Stimulated activated naive CD8-positive, alpha-beta T cell treated with anti-CD3 and anti-CD28 coated beads, Interleukin-15, amount 100 ng/mL, for 72 hours (primary cell): ENCODE measurements at regions not wholly inside any gene's neighbourhood (a gene's known extent, or its start where the extent isn't known, plus 50 kb on each side); places are given as distances from the start of the nearest gene placed in this dataset.

Experiments
- ATAC-seq: fragments of 150-1000 bp; cut with Tn5 transposase; 2 replicates; pipeline ENCODE4 v1.10.0; 2021; ENCODE audit warnings: mild to moderate bottlenecking, moderate library complexity
- DNase-seq, 2 donors: peaks; one replicate each; pipeline ENCODE4 v3.0.0; 2021 to 2022
- H3K27ac Mint-ChIP-seq, 2 donors: one replicate each; pipeline ENCODE4 v1.8.0; 2022; ENCODE audit warnings: mild to moderate bottlenecking in 2 of 2, mixed read lengths in 2 of 2, moderate library complexity in 2 of 2
- H3K27me3 Mint-ChIP-seq: one replicate; pipeline ENCODE4 v1.8.0; 2022; ENCODE audit warnings: mixed read lengths
- H3K4me1 Mint-ChIP-seq: one replicate; pipeline ENCODE4 v1.8.0; 2022; ENCODE audit warnings: mild to moderate bottlenecking, mixed read lengths
- H3K4me3 Mint-ChIP-seq, 2 donors: one replicate each; pipeline ENCODE4 v1.8.0; 2022; ENCODE audit warnings: mild to moderate bottlenecking in 2 of 2, mixed read lengths in 2 of 2, moderate library complexity in 1 of 2
- H3K9me3 Mint-ChIP-seq, 2 donors: one replicate each; pipeline ENCODE4 v1.8.0; 2022; ENCODE audit warnings: mixed read lengths in 2 of 2

- no peak for DNase-seq
- no peak overlapping the region for H3K27ac Mint-ChIP-seq
- peaks cover 14% of the 10 kb centered on the region for H3K27me3 Mint-ChIP-seq
- no peak overlapping the region for H3K4me3 Mint-ChIP-seq
- H3K4me1 Mint-ChIP-seq, result no peaks in the 10 kb centered on the region
- H3K9me3 Mint-ChIP-seq, result no peaks in the 10 kb centered on the region
- no peak for ATAC-seq
Measured at GRCh38 chr1:115430441-115431158, 92.6 kb upstream of the NGF start.

GRCh38 chr1:115429884-115430283 lies 91.8 kb upstream of the NGF start:
- Mint-ChIP-seq H3K4me1 (no peaks in the 10 kb centered on the region), H3K9me3 (no peaks in the 10 kb centered on the region), H3K27ac (peak overlapping the region in 1 of 2 donors; percentile 2), H3K27me3 (peaks cover 14% of the 10 kb centered on the region), H3K4me3 (no peak overlapping the region)
- DNase-seq (no peak), ATAC-seq (no peak)

GRCh38 chr1:115429241-115429640 lies 91.2 kb upstream of the NGF start:
- H3K27me3 Mint-ChIP-seq, result peaks cover 18% of the 10 kb centered on the region

GRCh38 chr1:115428676-115429075 lies 90.6 kb upstream of the NGF start:
- Mint-ChIP-seq H3K4me3 (no peak overlapping the region), H3K9me3 (no peaks in the 10 kb centered on the region), H3K27ac (no peak overlapping the region), H3K27me3 (peaks cover 23% of the 10 kb centered on the region), H3K4me1 (no peaks in the 10 kb centered on the region)
- ATAC-seq (no peak), DNase-seq (no peak)

More at GRCh38 chr1:115429241-115429640, 91.2 kb upstream of the NGF start:
- DNase-seq (no peak), ATAC-seq (no peak)
- Mint-ChIP-seq H3K27ac (peak overlapping the region in 1 of 2 donors; percentile 15), H3K4me3 (no peak overlapping the region), H3K4me1 (no peaks in the 10 kb centered on the region), H3K9me3 (no peaks in the 10 kb centered on the region)

GRCh38 chr1:115428256-115428655 lies 90.2 kb upstream of the NGF start:
- DNase-seq (no peak), ATAC-seq (no peak)
- Mint-ChIP-seq H3K4me1 (no peaks in the 10 kb centered on the region), H3K27ac (peak overlapping the region in 1 of 2 donors; percentile 28), H3K4me3 (no peak overlapping the region), H3K27me3 (peaks cover 28% of the 10 kb centered on the region), H3K9me3 (no peaks in the 10 kb centered on the region)

GRCh38 chr1:115426956-115427355 lies 88.9 kb upstream of the NGF start:
- ATAC-seq (no peak), DNase-seq (no peak)
- Mint-ChIP-seq H3K27me3 (peaks cover 34% of the 10 kb centered on the region), H3K4me1 (no peaks in the 10 kb centered on the region), H3K4me3 (no peak overlapping the region), H3K27ac (no peak overlapping the region), H3K9me3 (no peaks in the 10 kb centered on the region)

GRCh38 chr1:115426231-115426771 lies 88.3 kb upstream of the NGF start:
- ATAC-seq (no peak), DNase-seq (no peak)
- Mint-ChIP-seq H3K4me3 (no peak overlapping the region), H3K9me3 (no peaks in the 10 kb centered on the region), H3K27me3 (peaks cover 34% of the 10 kb centered on the region), H3K27ac (no peak overlapping the region), H3K4me1 (no peaks in the 10 kb centered on the region)

GRCh38 chr1:115425442-115425841 lies 87.4 kb upstream of the NGF start:
- H3K9me3 Mint-ChIP-seq, result no peaks in the 10 kb centered on the region
- no peaks in the 10 kb centered on the region for H3K4me1 Mint-ChIP-seq
- no peak overlapping the region for H3K4me3 Mint-ChIP-seq
- DNase-seq, result no peak
- no peak overlapping the region for H3K27ac Mint-ChIP-seq
- no peak for ATAC-seq
- peaks cover 34% of the 10 kb centered on the region for H3K27me3 Mint-ChIP-seq

GRCh38 chr1:115423776-115424175 lies 85.7 kb upstream of the NGF start:
- DNase-seq, result no peak
- peaks cover 27% of the 10 kb centered on the region for H3K27me3 Mint-ChIP-seq
- no peak overlapping the region for H3K27ac Mint-ChIP-seq
- no peak overlapping the region for H3K4me3 Mint-ChIP-seq
- no peak for ATAC-seq
- no peaks in the 10 kb centered on the region for H3K4me1 Mint-ChIP-seq
- no peaks in the 10 kb centered on the region for H3K9me3 Mint-ChIP-seq

- Mint-ChIP-seq H3K27ac (no peak overlapping the region), H3K4me1 (no peaks in the 10 kb centered on the region), H3K9me3 (no peaks in the 10 kb centered on the region), H3K27me3 (peaks cover 19% of the 10 kb centered on the region), H3K4me3 (no peak overlapping the region)
- ATAC-seq (no peak), DNase-seq (no peak)
Measured at GRCh38 chr1:115419571-115419970, 81.5 kb upstream of the NGF start.

- no peaks in the 10 kb centered on the region for H3K4me1 Mint-ChIP-seq
- H3K9me3 Mint-ChIP-seq, result peaks cover 5 to 11% of the 10 kb centered on the region in 2 donors
- DNase-seq (no peak), ATAC-seq (no peak)
- H3K27me3 Mint-ChIP-seq, result peaks cover 19% of the 10 kb centered on the region
- no peak overlapping the region for H3K4me3 Mint-ChIP-seq
- H3K27ac Mint-ChIP-seq, result no peak overlapping the region
Measured at GRCh38 chr1:115413621-115414020, 75.6 kb upstream of the NGF start.

- no peak overlapping the region for H3K27ac Mint-ChIP-seq
- peaks cover 5 to 12% of the 10 kb centered on the region in 2 donors for H3K9me3 Mint-ChIP-seq
- DNase-seq (no peak), ATAC-seq (no peak)
- no peaks in the 10 kb centered on the region for H3K4me1 Mint-ChIP-seq
- peaks cover 23% of the 10 kb centered on the region for H3K27me3 Mint-ChIP-seq
- no peak overlapping the region for H3K4me3 Mint-ChIP-seq
Measured at GRCh38 chr1:115413208-115413607, 75.2 kb upstream of the NGF start.

GRCh38 chr1:115412733-115413132 lies 74.7 kb upstream of the NGF start:
- no peak for DNase-seq
- H3K4me3 Mint-ChIP-seq, result no peak overlapping the region
- H3K9me3 Mint-ChIP-seq, result peaks cover 5 to 17% of the 10 kb centered on the region in 2 donors
- H3K4me1 Mint-ChIP-seq, result no peaks in the 10 kb centered on the region
- H3K27me3 Mint-ChIP-seq, result peaks cover 27% of the 10 kb centered on the region
- H3K27ac Mint-ChIP-seq, result no peak overlapping the region
- ATAC-seq, result no peak

GRCh38 chr1:115412286-115412685 lies 74.2 kb upstream of the NGF start:
- DNase-seq (no peak), ATAC-seq (no peak)
- H3K9me3 Mint-ChIP-seq, result peaks cover 5 to 20% of the 10 kb centered on the region in 2 donors
- no peak overlapping the region for H3K4me3 Mint-ChIP-seq
- peaks cover 30% of the 10 kb centered on the region for H3K27me3 Mint-ChIP-seq
- no peaks in the 10 kb centered on the region for H3K4me1 Mint-ChIP-seq
- no peak overlapping the region for H3K27ac Mint-ChIP-seq

GRCh38 chr1:115411371-115412063 lies 73.5 kb upstream of the NGF start:
- Mint-ChIP-seq H3K9me3 (peaks cover 5 to 20% of the 10 kb centered on the region in 2 donors), H3K4me1 (no peaks in the 10 kb centered on the region), H3K27ac (no peak overlapping the region), H3K27me3 (peaks cover 30% of the 10 kb centered on the region), H3K4me3 (no peak overlapping the region)
- DNase-seq, result no peak
- ATAC-seq, result no peak
